A673 (cell line): ENCODE measurements at regions not wholly inside any gene's neighbourhood (a gene's known extent, or its start where the extent isn't known, plus 50 kb on each side); places are given as distances from the start of the nearest gene placed in this dataset.

Experiments used
- BruUV-seq: library from RNA; stranded (reverse); fragments of 400-500 nt; replicated peaks from 2 replicates; lab custom pipeline; 2021; lab: Mats Ljungman, UMichigan
- CTCF ChIA-PET: fragments of 300-600 bp; sonication (Branson Sonifier 250); formaldehyde crosslinking; loops from one replicate; lab custom pipeline; 2022; ENCODE audit warnings: antibody characterized with exemption; lab: Charles Lee
- POLR2A ChIA-PET: fragments of 300-600 bp; sonication (Branson Sonifier 250); formaldehyde crosslinking; loops from one replicate; lab custom pipeline; 2022; ENCODE audit warnings: antibody characterized with exemption; ENCODE audit not compliant: low non-redundant PET; lab: Charles Lee
- DNase-seq: peaks from one replicate; pipeline ENCODE4 v3.0.0-alpha.2; 2015; ENCODE audit warnings: low spot score
- H3K27ac ChIP-seq: fragments of 200-600 bp; sonication (generic); 2 replicates; pipeline ENCODE4 v1.5.1; 2016; ENCODE audit warnings: mixed run types, low read depth, mild to moderate bottlenecking, mixed read lengths, antibody characterized with exemption, low read length; ENCODE audit not compliant: poor library complexity, severe bottlenecking
- H3K27me3 ChIP-seq: fragments of 200-600 bp; sonication (generic); replicated peaks from 2 replicates; pipeline ENCODE4 v1.6.1; 2017; ENCODE audit warnings: mixed run types, low read depth, mild to moderate bottlenecking, mixed read lengths, antibody characterized with exemption, low read length; ENCODE audit not compliant: insufficient read depth, poor library complexity
- H3K36me3 ChIP-seq: fragments of 200-600 bp; sonication (generic); 2 replicates; pipeline ENCODE4 v1.6.1; 2016; ENCODE audit warnings: mixed run types, mild to moderate bottlenecking, mixed read lengths, antibody characterized with exemption, low read length; ENCODE audit not compliant: insufficient read depth, poor library complexity, severe bottlenecking
- H3K4me1 ChIP-seq: fragments of 200-600 bp; sonication (generic); 2 replicates; pipeline ENCODE4 v1.6.1; 2017; ENCODE audit warnings: mixed run types, mild to moderate bottlenecking, mixed read lengths, antibody characterized with exemption, low read length; ENCODE audit not compliant: insufficient read depth, poor library complexity, severe bottlenecking
- H3K4me3 ChIP-seq: fragments of 200-600 bp; sonication (generic); 2 replicates; pipeline ENCODE4 v1.5.1; 2016; ENCODE audit warnings: low read depth, mixed run types, mild to moderate bottlenecking, mixed read lengths, low read length; ENCODE audit not compliant: poor library complexity, severe bottlenecking
- H3K9me3 ChIP-seq: fragments of 200-600 bp; sonication (generic); 2 replicates; pipeline ENCODE4 v1.6.1; 2016; ENCODE audit warnings: mixed run types, low read depth, mild to moderate bottlenecking, mixed read lengths, antibody characterized with exemption, low read length; ENCODE audit not compliant: poor library complexity, severe bottlenecking
- EZH2 ChIP-seq: fragments of 200-600 bp; sonication (generic); IDR thresholded peaks from 2 replicates; pipeline ENCODE4 v1.6.1; 2017; ENCODE audit warnings: borderline replicate concordance, low read depth, mild to moderate bottlenecking, mixed read lengths, antibody characterized with exemption, low read length; ENCODE audit not compliant: poor library complexity, severe bottlenecking
- intact Hi-C: fragments of 100-400 bp; cut with micrococcal nuclease; formaldehyde crosslinking; loops from one replicate; pipeline ENCODE4 v1.10.0; 2022; ENCODE audit not compliant: unreplicated experiment
- TF ChIP-seq, protein P1 (sequence below): fragments of 300-800, 200-600 bp; sonication (generic); conservative IDR thresholded peaks from 2 replicates; pipeline ENCODE4 v1.5.1; 2017; ENCODE audit warnings: low read depth, mild to moderate bottlenecking, antibody characterized with exemption, low read length, moderate library complexity, mixed read lengths

DNA sequence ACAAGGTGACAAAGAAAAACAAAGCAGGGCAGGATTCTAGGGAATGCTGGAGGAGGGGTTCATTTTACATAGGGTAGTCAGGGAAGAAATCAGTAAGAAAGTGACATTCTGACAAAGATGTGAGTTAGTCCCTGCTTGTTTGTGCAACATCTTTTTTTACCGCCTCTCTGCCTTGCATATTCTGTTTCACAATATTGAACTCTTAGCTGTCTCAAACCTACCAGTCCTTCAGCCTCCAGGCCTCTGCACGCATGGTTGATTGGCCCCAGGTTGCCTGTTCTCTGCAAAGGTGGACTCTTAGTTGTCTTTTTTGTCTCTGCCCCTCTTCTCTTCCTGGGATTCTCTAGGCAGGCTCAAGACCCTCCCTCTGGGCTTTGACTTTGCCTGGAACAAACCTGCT is 152.2 kb upstream of the RUNX1 start:
- no peak overlapping the region for H3K4me3 ChIP-seq
- intact Hi-C loops = no loop called here
- TF ChIP-seq EZH2 = no peak
- TF ChIP-seq, protein P1, sequence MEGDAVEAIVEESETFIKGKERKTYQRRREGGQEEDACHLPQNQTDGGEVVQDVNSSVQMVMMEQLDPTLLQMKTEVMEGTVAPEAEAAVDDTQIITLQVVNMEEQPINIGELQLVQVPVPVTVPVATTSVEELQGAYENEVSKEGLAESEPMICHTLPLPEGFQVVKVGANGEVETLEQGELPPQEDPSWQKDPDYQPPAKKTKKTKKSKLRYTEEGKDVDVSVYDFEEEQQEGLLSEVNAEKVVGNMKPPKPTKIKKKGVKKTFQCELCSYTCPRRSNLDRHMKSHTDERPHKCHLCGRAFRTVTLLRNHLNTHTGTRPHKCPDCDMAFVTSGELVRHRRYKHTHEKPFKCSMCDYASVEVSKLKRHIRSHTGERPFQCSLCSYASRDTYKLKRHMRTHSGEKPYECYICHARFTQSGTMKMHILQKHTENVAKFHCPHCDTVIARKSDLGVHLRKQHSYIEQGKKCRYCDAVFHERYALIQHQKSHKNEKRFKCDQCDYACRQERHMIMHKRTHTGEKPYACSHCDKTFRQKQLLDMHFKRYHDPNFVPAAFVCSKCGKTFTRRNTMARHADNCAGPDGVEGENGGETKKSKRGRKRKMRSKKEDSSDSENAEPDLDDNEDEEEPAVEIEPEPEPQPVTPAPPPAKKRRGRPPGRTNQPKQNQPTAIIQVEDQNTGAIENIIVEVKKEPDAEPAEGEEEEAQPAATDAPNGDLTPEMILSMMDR = no peak
- CTCF ChIA-PET = no interaction called here
- no peak overlapping the region for H3K27ac ChIP-seq
- no peaks in the 10 kb centered on the region for H3K9me3 ChIP-seq
- BruUV-seq = no TSS peak
- DNase-seq = no peak
- H3K27me3 ChIP-seq = peaks cover 41% of the 10 kb centered on the region
- POLR2A ChIA-PET = no interaction called here
- no peaks in the 10 kb centered on the region for H3K36me3 ChIP-seq
- H3K4me1 ChIP-seq = no peaks in the 10 kb centered on the region

DNA sequence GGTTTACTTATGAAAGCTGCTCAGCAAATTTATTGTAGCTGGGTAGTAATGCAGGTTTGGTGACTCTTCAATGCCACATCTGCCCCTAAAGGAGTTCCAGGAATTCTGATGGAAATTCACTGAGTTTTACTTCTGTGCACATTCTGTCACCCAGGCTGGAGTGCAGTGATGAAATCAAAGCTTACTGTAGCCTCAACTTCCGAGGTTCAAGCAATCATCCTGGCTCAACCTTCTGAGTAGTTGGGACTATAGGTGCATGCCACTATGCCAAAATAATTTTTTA is 150.6 kb upstream of the RUNX1 start:
- intact Hi-C loops = no loop called here
- POLR2A ChIA-PET = no interaction called here
- BruUV-seq = no TSS peak
- H3K4me1 ChIP-seq = no peaks in the 10 kb centered on the region
- H3K36me3 ChIP-seq = no peaks in the 10 kb centered on the region
- no peak overlapping the region for H3K4me3 ChIP-seq
- CTCF ChIA-PET = no interaction called here
- H3K27ac ChIP-seq = no peak overlapping the region
- no peaks in the 10 kb centered on the region for H3K9me3 ChIP-seq
- no peak for TF ChIP-seq EZH2
- TF ChIP-seq, protein P1 = no peak
- DNase-seq = no peak
- H3K27me3 ChIP-seq = peaks cover 25% of the 10 kb centered on the region

DNA sequence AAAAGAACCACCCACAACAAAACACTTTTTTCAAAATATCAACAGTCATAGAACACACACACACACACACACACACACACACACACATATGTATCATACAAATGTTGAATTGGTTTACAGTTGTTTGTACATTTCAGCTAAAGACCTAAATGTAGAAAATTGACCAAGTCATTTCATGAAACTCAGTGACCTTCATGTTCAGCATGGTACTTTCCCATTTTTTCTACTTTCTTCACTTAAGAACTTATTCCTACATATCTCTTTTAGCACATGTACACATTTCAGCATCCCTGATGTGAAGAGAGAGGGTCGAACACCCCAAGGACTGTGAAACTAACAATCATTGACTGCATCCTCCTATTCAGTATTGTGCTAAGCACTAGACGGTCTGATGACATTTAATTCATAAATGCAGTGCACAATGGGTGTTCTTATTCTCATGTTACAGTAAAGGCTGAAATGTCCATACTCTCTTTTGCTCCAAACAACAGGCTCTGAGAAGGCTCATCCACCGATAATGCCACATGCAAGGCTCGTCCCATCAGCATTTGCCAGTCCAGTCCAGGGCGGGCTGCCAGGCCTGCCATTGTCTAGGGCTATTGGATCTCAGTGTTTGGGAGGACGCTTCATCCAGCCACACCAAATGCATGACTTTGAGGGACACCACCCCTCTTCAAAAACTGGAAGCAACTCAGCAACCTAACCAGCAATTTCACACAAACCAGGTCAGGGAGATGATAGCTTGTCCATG is 150.1 kb upstream of the RUNX1 start:
- CTCF ChIA-PET = no interaction called here
- H3K9me3 ChIP-seq = no peaks in the 10 kb centered on the region
- H3K27ac ChIP-seq = no peak overlapping the region

More for the DNA sequence above, 150.1 kb upstream of the RUNX1 start:
- TF ChIP-seq, protein P1 = no peak
- TF ChIP-seq EZH2 = no peak
- POLR2A ChIA-PET = no interaction called here
- intact Hi-C loops = no loop called here
- BruUV-seq = no TSS peak
- Histone ChIP-seq H3K36me3 (no peaks in the 10 kb centered on the region), H3K4me3 (no peak overlapping the region), H3K27me3 (peaks cover 20% of the 10 kb centered on the region), H3K4me1 (no peaks in the 10 kb centered on the region)
- DNase-seq = no peak
